HepG2 (cell line): ENCODE measurements at regions not wholly inside any gene's neighbourhood (a gene's known extent, or its start where the extent isn't known, plus 50 kb on each side); places are given as distances from the start of the nearest gene placed in this dataset.

Experiments used
- AKAP8 ChIP-seq: sonication (generic); formaldehyde crosslinking; IDR thresholded peaks from 2 replicates; pipeline ENCODE4 v1.5.1; 2020; ENCODE audit warnings: mild to moderate bottlenecking, missing genetic modification reagents
- ARNT2 ChIP-seq: sonication (generic); formaldehyde crosslinking; IDR thresholded peaks from 2 replicates; pipeline ENCODE4 v1.8.0; 2022; ENCODE audit warnings: mild to moderate bottlenecking, low read depth, missing genetic modification reagents, moderate library complexity
- CREB1 ChIP-seq, 2 experiments: fragments of 450-650 bp in 1 of 2; IDR thresholded peaks; 2 replicates each; pipeline ENCODE4 v1.6.1; 2016 to 2017; ENCODE audit warnings: control low read depth in 1 of 2, mild to moderate bottlenecking in 1 of 2, missing compliant biosample characterization in 1 of 2, missing genetic modification characterization in 1 of 2
- MZF1 ChIP-seq: sonication (generic); formaldehyde crosslinking; IDR thresholded peaks from 2 replicates; pipeline ENCODE4 v1.8.1; 2023; ENCODE audit warnings: mild to moderate bottlenecking, missing genetic modification reagents, borderline replicate concordance
- NCOR1 ChIP-seq: fragments of 200-600 bp; sonication (generic); IDR thresholded peaks from 2 replicates; pipeline ENCODE4 v1.7.0; 2017; ENCODE audit warnings: antibody characterized with exemption, low read length, borderline replicate concordance
- NR2C2 ChIP-seq: sonication (generic); formaldehyde crosslinking; IDR thresholded peaks from 2 replicates; pipeline ENCODE4 v1.4.0; 2020; ENCODE audit warnings: missing genetic modification reagents, mild to moderate bottlenecking, moderate library complexity, borderline replicate concordance
- NRL ChIP-seq: sonication (generic); formaldehyde crosslinking; IDR thresholded peaks from 2 replicates; pipeline ENCODE4 v1.5.0; 2020; ENCODE audit warnings: missing genetic modification reagents, mild to moderate bottlenecking, moderate library complexity, borderline replicate concordance
- SP140L ChIP-seq: sonication (generic); formaldehyde crosslinking; IDR thresholded peaks from 2 replicates; pipeline ENCODE4 v1.4.0; 2020; ENCODE audit warnings: missing genetic modification reagents, borderline replicate concordance
- SRSF1 ChIP-seq: fragments of 200-400 bp; formaldehyde crosslinking; optimal IDR thresholded peaks from 2 replicates; pipeline ENCODE3; 2017; ENCODE audit warnings: mild to moderate bottlenecking, low read depth, low read length, moderate library complexity
- SRSF4 ChIP-seq: fragments of 200-400 bp; formaldehyde crosslinking; IDR thresholded peaks from one replicate; pipeline ENCODE4 v1.6.1; 2018; ENCODE audit warnings: mild to moderate bottlenecking, low read depth, low read length, moderate library complexity; ENCODE audit not compliant: poor library complexity, severe bottlenecking
- TBL1XR1 ChIP-seq: fragments of 150-350 bp; IDR thresholded peaks from 2 replicates; pipeline ENCODE4 v1.6.1; 2014; ENCODE audit warnings: borderline replicate concordance, low read length; ENCODE audit not compliant: partially characterized antibody
- ZBTB1 ChIP-seq: sonication (generic); formaldehyde crosslinking; IDR thresholded peaks from 2 replicates; pipeline ENCODE4 v1.4.0; 2020; ENCODE audit warnings: missing genetic modification reagents, borderline replicate concordance
- ZFP1 ChIP-seq: IDR thresholded peaks from 2 replicates; pipeline ENCODE4 v1.6.1; 2016
- ZFX ChIP-seq: sonication (generic); formaldehyde crosslinking; IDR thresholded peaks from 2 replicates; pipeline ENCODE4 v1.4.0; 2020; ENCODE audit warnings: mild to moderate bottlenecking, low read depth, missing genetic modification reagents, moderate library complexity
- ZKSCAN8 ChIP-seq: IDR thresholded peaks from 2 replicates; pipeline ENCODE4 v1.6.1; 2016; ENCODE audit warnings: borderline replicate concordance, missing genetic modification reagents, missing compliant biosample characterization
- ZNF160 ChIP-seq: sonication (generic); formaldehyde crosslinking; IDR thresholded peaks from 2 replicates; pipeline ENCODE4 v1.8.0; 2022; ENCODE audit warnings: mild to moderate bottlenecking, inconsistent platforms, missing genetic modification reagents
- ZNF546 ChIP-seq: sonication (generic); formaldehyde crosslinking; conservative IDR thresholded peaks from 2 replicates; pipeline ENCODE4 v1.8.1; 2023; ENCODE audit warnings: mild to moderate bottlenecking, missing genetic modification reagents
- ZNF550 ChIP-seq: sonication (generic); formaldehyde crosslinking; IDR thresholded peaks from 2 replicates; pipeline ENCODE4 v1.4.0; 2020; ENCODE audit warnings: mild to moderate bottlenecking, missing genetic modification reagents, borderline replicate concordance
- TF ChIP-seq, protein P1 (sequence below): sonication (generic); formaldehyde crosslinking; conservative IDR thresholded peaks from 2 replicates; pipeline ENCODE4 v1.4.0; 2020; ENCODE audit warnings: missing genetic modification reagents
- TF ChIP-seq, protein P2 (sequence below): sonication (generic); formaldehyde crosslinking; IDR thresholded peaks from 2 replicates; pipeline ENCODE4 v1.8.1; 2023; ENCODE audit warnings: mild to moderate bottlenecking, missing genetic modification reagents
- TF ChIP-seq, protein P3 (sequence below): sonication (generic); formaldehyde crosslinking; IDR thresholded peaks from 2 replicates; pipeline ENCODE4 v1.4.0; 2020; ENCODE audit warnings: low read depth, mild to moderate bottlenecking, missing genetic modification reagents
- TF ChIP-seq, protein P4 (sequence below): IDR thresholded peaks from 2 replicates; pipeline ENCODE4 v1.6.1; 2016; ENCODE audit warnings: mild to moderate bottlenecking, missing biosample characterization, missing genetic modification reagents
- TF ChIP-seq, protein P5 (sequence below): sonication (generic); formaldehyde crosslinking; IDR thresholded peaks from 2 replicates; pipeline ENCODE4 v1.5.0; 2020; ENCODE audit warnings: missing genetic modification reagents, mild to moderate bottlenecking, borderline replicate concordance

DNA sequence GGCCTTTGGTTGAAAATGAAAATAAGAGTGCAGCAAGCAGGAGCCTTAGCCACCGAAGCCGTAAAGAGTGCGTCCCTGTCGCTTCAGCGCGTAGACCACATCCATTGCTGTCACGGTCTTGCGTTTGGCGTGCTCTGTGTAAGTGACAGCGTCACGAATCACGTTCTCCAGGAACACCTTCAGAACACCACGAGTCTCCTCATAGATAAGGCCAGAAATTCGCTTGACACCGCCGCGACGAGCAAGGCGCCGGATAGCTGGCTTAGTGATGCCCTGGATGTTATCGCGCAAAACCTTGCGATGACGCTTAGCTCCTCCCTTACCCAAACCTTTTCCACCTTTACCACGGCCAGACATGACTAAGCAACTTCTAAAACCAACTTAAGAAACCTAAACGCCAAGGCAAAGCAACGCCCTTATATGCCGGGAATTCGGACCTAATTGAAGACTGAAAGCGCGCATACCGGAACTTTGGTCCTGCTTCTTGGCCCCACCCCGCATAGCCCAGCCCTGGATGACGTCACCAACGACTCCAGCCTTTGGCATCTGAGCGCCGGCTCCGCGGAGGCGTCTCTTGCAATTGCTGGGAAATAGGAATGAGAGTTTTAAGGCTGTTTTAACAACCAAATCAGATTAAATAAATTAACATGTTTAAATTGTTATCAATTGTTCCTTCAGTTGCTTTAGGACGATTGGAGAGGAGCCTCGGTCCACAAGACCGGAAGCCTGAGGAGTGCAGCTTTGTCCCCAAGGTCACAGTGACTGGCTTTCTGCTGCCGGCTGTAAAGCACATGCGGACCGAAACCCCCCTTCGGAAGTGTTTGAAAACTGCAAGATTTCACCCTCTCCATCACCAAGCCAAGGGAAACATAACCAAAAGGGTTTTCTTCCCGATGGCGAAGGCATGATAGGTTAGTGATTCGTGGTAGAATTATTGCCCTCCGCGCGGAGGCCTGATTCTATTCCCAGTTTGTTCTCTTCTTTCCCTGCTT lies 79.6 kb upstream of the BTN3A2 start (continued):
- no peak; the same call in 1 of the 2 replicates for TF ChIP-seq SP140L (CRISPR knock-in tag)
- TF ChIP-seq ARNT2, result no peak; the same call in 1 of the 2 replicates
- peak; percentile 74 for TF ChIP-seq SRSF1
- no peak for TF ChIP-seq ZNF546
- peak; percentile 84; the same call in 1 of the 2 replicates for TF ChIP-seq ZNF160 (CRISPR knock-in tag)
- peak; percentile 68; the same call in 1 of the 2 replicates for TF ChIP-seq ZBTB1
- no peak for TF ChIP-seq ZFP1 (CRISPR knock-in tag)
- TF ChIP-seq, protein P1, sequence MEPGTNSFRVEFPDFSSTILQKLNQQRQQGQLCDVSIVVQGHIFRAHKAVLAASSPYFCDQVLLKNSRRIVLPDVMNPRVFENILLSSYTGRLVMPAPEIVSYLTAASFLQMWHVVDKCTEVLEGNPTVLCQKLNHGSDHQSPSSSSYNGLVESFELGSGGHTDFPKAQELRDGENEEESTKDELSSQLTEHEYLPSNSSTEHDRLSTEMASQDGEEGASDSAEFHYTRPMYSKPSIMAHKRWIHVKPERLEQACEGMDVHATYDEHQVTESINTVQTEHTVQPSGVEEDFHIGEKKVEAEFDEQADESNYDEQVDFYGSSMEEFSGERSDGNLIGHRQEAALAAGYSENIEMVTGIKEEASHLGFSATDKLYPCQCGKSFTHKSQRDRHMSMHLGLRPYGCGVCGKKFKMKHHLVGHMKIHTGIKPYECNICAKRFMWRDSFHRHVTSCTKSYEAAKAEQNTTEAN (CRISPR knock-in tag), result peak; percentile 69; the same call in 1 of the 2 replicates
- TF ChIP-seq ZFX (CRISPR knock-in tag), result peak; percentile 31
- 0 out of 2 replicates have a peak, but pooled peaks have one; percentile 5 for TF ChIP-seq ZNF550 (CRISPR knock-in tag)
- TF ChIP-seq, protein P2, sequence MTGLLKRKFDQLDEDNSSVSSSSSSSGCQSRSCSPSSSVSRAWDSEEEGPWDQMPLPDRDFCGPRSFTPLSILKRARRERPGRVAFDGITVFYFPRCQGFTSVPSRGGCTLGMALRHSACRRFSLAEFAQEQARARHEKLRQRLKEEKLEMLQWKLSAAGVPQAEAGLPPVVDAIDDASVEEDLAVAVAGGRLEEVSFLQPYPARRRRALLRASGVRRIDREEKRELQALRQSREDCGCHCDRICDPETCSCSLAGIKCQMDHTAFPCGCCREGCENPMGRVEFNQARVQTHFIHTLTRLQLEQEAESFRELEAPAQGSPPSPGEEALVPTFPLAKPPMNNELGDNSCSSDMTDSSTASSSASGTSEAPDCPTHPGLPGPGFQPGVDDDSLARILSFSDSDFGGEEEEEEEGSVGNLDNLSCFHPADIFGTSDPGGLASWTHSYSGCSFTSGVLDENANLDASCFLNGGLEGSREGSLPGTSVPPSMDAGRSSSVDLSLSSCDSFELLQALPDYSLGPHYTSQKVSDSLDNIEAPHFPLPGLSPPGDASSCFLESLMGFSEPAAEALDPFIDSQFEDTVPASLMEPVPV, result peak; percentile 78; the same call in 1 of the 2 replicates
- TF ChIP-seq TBL1XR1, result peak; percentile 76
- no peak; the same call in 1 of the 2 replicates for TF ChIP-seq MZF1 (CRISPR knock-in tag)
- TF ChIP-seq NRL (CRISPR knock-in tag), result peak; percentile 89
- peak; percentile 54; the same call in 1 of the 2 replicates for TF ChIP-seq NR2C2 (CRISPR knock-in tag)
- TF ChIP-seq, protein P3, sequence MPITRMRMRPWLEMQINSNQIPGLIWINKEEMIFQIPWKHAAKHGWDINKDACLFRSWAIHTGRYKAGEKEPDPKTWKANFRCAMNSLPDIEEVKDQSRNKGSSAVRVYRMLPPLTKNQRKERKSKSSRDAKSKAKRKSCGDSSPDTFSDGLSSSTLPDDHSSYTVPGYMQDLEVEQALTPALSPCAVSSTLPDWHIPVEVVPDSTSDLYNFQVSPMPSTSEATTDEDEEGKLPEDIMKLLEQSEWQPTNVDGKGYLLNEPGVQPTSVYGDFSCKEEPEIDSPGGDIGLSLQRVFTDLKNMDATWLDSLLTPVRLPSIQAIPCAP (CRISPR knock-in tag), result peak; percentile 64; the same call in 1 of the 2 replicates
- 0 out of 2 replicates have a peak, but pooled peaks have one; percentile 45 for TF ChIP-seq NCOR1
- TF ChIP-seq AKAP8, result no peak
- TF ChIP-seq, protein P4, sequence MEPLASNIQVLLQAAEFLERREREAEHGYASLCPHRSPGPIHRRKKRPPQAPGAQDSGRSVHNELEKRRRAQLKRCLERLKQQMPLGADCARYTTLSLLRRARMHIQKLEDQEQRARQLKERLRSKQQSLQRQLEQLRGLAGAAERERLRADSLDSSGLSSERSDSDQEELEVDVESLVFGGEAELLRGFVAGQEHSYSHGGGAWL (CRISPR knock-in tag), result peak; percentile 45; the same call in 1 of the 2 replicates
- TF ChIP-seq, protein P5, sequence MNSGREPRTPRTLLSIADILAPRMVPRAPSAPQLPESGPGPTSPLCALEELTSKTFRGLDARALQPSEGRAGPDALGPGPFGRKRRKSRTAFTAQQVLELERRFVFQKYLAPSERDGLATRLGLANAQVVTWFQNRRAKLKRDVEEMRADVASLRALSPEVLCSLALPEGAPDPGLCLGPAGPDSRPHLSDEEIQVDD, result peak; percentile 85; the same call in 1 of the 2 replicates
- TF ChIP-seq ZKSCAN8, result peak; percentile 14; the same call in 1 of the 2 replicates
- no peak for TF ChIP-seq SRSF4
- peak; percentile 99 for TF ChIP-seq CREB1 (IDR thresholded peaks at IDR 0.05)
- peak; percentile 97 for TF ChIP-seq CREB1 (CRISPR knock-in tag; IDR thresholded peaks at IDR 0.05)
